ENCODE measurements at regions not wholly inside any gene's neighbourhood (a gene's known extent, or its start where the extent isn't known, plus 50 kb on each side); places are given as distances from the start of the nearest gene placed in this dataset.
"Not testable (repeated sequence)": the region's sequence is repeated elsewhere in the genome, so short reads cannot be mapped to it uniquely, and the experiment has no call there.

DNA sequence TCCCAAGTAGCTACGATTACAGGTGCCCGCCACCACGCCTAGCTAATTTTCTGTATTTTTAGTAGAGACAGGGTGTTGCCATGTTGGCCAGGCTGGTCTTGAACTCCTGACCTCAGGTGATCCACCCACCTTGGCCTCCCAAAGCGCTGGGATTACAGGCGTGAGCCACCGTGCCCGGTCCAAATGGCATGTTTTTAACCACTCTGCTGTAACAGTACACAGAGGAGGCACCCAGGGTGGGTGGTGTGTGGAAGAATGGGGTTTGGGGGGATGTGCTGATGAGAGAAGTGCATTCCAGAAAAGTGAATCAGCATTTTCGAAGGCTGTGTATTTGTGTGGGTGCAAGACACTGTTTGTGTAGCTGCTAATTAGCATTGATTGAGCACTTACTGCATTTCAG, 78.1 kb upstream of the SH3PXD2B start:
- TF ChIP-seq, protein P1, sequence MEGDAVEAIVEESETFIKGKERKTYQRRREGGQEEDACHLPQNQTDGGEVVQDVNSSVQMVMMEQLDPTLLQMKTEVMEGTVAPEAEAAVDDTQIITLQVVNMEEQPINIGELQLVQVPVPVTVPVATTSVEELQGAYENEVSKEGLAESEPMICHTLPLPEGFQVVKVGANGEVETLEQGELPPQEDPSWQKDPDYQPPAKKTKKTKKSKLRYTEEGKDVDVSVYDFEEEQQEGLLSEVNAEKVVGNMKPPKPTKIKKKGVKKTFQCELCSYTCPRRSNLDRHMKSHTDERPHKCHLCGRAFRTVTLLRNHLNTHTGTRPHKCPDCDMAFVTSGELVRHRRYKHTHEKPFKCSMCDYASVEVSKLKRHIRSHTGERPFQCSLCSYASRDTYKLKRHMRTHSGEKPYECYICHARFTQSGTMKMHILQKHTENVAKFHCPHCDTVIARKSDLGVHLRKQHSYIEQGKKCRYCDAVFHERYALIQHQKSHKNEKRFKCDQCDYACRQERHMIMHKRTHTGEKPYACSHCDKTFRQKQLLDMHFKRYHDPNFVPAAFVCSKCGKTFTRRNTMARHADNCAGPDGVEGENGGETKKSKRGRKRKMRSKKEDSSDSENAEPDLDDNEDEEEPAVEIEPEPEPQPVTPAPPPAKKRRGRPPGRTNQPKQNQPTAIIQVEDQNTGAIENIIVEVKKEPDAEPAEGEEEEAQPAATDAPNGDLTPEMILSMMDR (IDR thresholded peaks at IDR 0.05), result not testable (repeated sequence)
- TF ChIP-seq POLR2A (IDR thresholded peaks at IDR 0.05), result not testable (repeated sequence)
